K562 (cell line): ENCODE measurements at regions not wholly inside any gene's neighbourhood (a gene's known extent, or its start where the extent isn't known, plus 50 kb on each side); places are given as distances from the start of the nearest gene placed in this dataset.

Experiments used
- ATAC-seq: fragments of 200-7000 bp; cut with Tn5 transposase; 3 replicates; pipeline ENCODE4 v1.9.1; 2020; ENCODE audit warnings: moderate library complexity
- BruUV-seq: library from RNA; stranded (reverse); fragments of 400-500 nt; replicated peaks from 2 replicates; lab custom pipeline; 2021; lab: Mats Ljungman, UMichigan
- CTCF ChIA-PET: fragments of 300-600 bp; formaldehyde crosslinking; extraction: SDS; loops from one replicate; lab custom pipeline; 2021; ENCODE audit warnings: low intra/inter-chr PET ratio; lab: Yijun Ruan, JAX
- POLR2A ChIA-PET: fragments of 300-600, 350-650 bp; sonication (Branson Sonifier 250); formaldehyde crosslinking; extraction: SDS; loops from one replicate; lab custom pipeline; 2021; ENCODE audit warnings: antibody characterized with exemption, inconsistent platforms; lab: Yijun Ruan, JAX
- DNase-seq, 4 experiments: peaks; one replicate each; pipeline versions ENCODE4 v3.0.0 to v3.0.0-alpha.2; 2011 to 2018; ENCODE audit warnings: low spot score in 3 of 4, mixed read lengths in 3 of 4; ENCODE audit errors: extremely low read depth in 1 of 4
- FAIRE-seq: peaks from 2 replicates; lab custom pipeline; 2011; peaks lifted over from hg19 to GRCh38; lab: Jason Lieb, UNC
- H2AFZ ChIP-seq: 2 replicates; pipeline ENCODE4 v1.6.0; 2011; ENCODE audit warnings: low read depth, low read length, control low read depth, inconsistent platforms
- H3K27ac ChIP-seq: fragments of 200-600 bp; 3 replicates; pipeline ENCODE4 v1.8.0; 2011; ENCODE audit warnings: low read depth, mild to moderate bottlenecking, control low read depth, inconsistent platforms, low read length, moderate library complexity, mixed read lengths; ENCODE audit errors: extremely low read depth
- H3K27me3 ChIP-seq, 2 experiments: fragments of 300-600 bp in 1 of 2; 2 replicates in 1 of 2; 3 replicates in 1 of 2; pipeline versions ENCODE4 v1.6.0 to v1.8.0; 2011; ENCODE audit warnings: inconsistent platforms in 2 of 2, low read length in 2 of 2, mild to moderate bottlenecking in 1 of 2, mixed read lengths in 1 of 2, moderate library complexity in 1 of 2; ENCODE audit not compliant: control insufficient read depth in 2 of 2, insufficient read depth in 2 of 2
- H3K36me3 ChIP-seq: fragments of 300-600 bp; 3 replicates; pipeline ENCODE4 v1.8.0; 2011; ENCODE audit warnings: mild to moderate bottlenecking, low read length, inconsistent platforms; ENCODE audit not compliant: control insufficient read depth, insufficient read depth
- H3K4me1 ChIP-seq, 2 experiments: fragments of 200-600 bp in 1 of 2; replicated peaks in 1 of 2; 2 replicates in 1 of 2; 3 replicates in 1 of 2; pipeline versions ENCODE4 v1.5.1 to v1.8.0; 2011; ENCODE audit warnings: inconsistent platforms in 2 of 2, low read length in 2 of 2, mild to moderate bottlenecking in 1 of 2, mixed read lengths in 1 of 2, moderate library complexity in 1 of 2; ENCODE audit not compliant: control insufficient read depth in 2 of 2, insufficient read depth in 2 of 2
- H3K4me2 ChIP-seq: 2 replicates; pipeline ENCODE4 v1.6.1; 2011; ENCODE audit warnings: low read length, control low read depth, inconsistent platforms, mixed read lengths; ENCODE audit not compliant: insufficient read depth
- H3K4me3 ChIP-seq: fragments of 200-600 bp; sonication (generic), shearing (Covaris generic); 2 replicates; pipeline ENCODE4 v1.5.1; 2016; ENCODE audit warnings: control low read depth, inconsistent platforms
- H3K79me2 ChIP-seq: fragments of 200-600 bp; 3 replicates; pipeline ENCODE4 v1.8.0; 2011; ENCODE audit warnings: low read length, inconsistent platforms; ENCODE audit not compliant: control insufficient read depth, insufficient read depth
- H3K9ac ChIP-seq, 2 experiments: 2 replicates each; pipeline versions ENCODE4 v1.6.0 to v1.6.1; 2011; ENCODE audit warnings: low read depth in 2 of 2, low read length in 2 of 2, control low read depth in 1 of 2, inconsistent platforms in 1 of 2, mild to moderate bottlenecking in 1 of 2, mixed read lengths in 1 of 2; ENCODE audit not compliant: insufficient read depth in 1 of 2
- H3K9me1 ChIP-seq: one replicate; pipeline ENCODE4 v1.6.0; 2011; ENCODE audit warnings: inconsistent platforms, mild to moderate bottlenecking, low read length, moderate library complexity; ENCODE audit not compliant: control insufficient read depth, insufficient read depth
- H3K9me3 ChIP-seq: replicated peaks from 2 replicates; pipeline ENCODE4 v1.5.1; 2011; ENCODE audit warnings: low read depth, low read length, inconsistent platforms; ENCODE audit not compliant: control insufficient read depth, insufficient read depth
- H4K20me1 ChIP-seq: replicated peaks from 2 replicates; pipeline ENCODE4 v1.6.1; 2011; ENCODE audit warnings: low read length, inconsistent platforms, mixed read lengths; ENCODE audit not compliant: control insufficient read depth, insufficient read depth
- EP300 ChIP-seq: IDR thresholded peaks from 2 replicates; pipeline ENCODE4 v1.6.1; 2012; ENCODE audit warnings: low read length, improper control_type of control experiment
- THRB ChIP-seq: fragments of 450-650 bp; formaldehyde crosslinking; conservative IDR thresholded peaks from 2 replicates; pipeline ENCODE4 v1.4.0; 2022; ENCODE audit warnings: mild to moderate bottlenecking, missing genetic modification characterization
- ZNF699 ChIP-seq: fragments of 250-450 bp; sonication (Bioruptor Pico); IDR thresholded peaks from 2 replicates; pipeline ENCODE4 v1.8.0; 2021; ENCODE audit warnings: mild to moderate bottlenecking, moderate library complexity; ENCODE audit not compliant: insufficient replicate concordance
- WGBS: fragments of 100-300 bp; shearing (Covaris generic); methylation state at CpG from one replicate; pipeline ENCODE4 v1.1.6; 2016; ENCODE audit warnings: low coverage, mixed read lengths; ENCODE audit not compliant: insufficient coverage; ENCODE audit errors: missing lambda C conversion rate; 5-methylcytosine and 5-hydroxymethylcytosine counted together
- in situ Hi-C: fragments of 300-500 bp; cut with MboI; formaldehyde crosslinking; loops from 4 replicates; pipeline ENCODE4 v1.15.0; 2018; ENCODE audit warnings: inconsistent platforms, mixed read lengths
- intact Hi-C: fragments of 100-400 bp; cut with micrococcal nuclease; formaldehyde crosslinking; loops from 2 replicates; pipeline ENCODE4 v1.14.2; 2022
- TF ChIP-seq, protein P1 (sequence below): fragments of 450-650 bp; formaldehyde crosslinking; IDR thresholded peaks from 2 replicates; pipeline ENCODE4 v1.4.0; 2020; ENCODE audit warnings: mild to moderate bottlenecking
- TF ChIP-seq, protein P2 (sequence below): sonication (generic); formaldehyde crosslinking; IDR thresholded peaks from 2 replicates; pipeline ENCODE4 v1.8.1; 2023; ENCODE audit warnings: mild to moderate bottlenecking, missing genetic modification reagents

GRCh38 chr10:125219776-125220175 lies 59.4 kb upstream of the CTBP2 start:
- Histone ChIP-seq H3K9ac (no peak overlapping the region), H3K9me1 (no peaks in the 10 kb centered on the region), H3K27ac (no peak overlapping the region), H3K4me3 (no peak overlapping the region), H3K36me3 (no peaks in the 10 kb centered on the region), H3K27me3 (peaks cover 7 to 52% of the 10 kb centered on the region in 2 experiments; a peak in 4 of 5 replicates), H3K4me2 (no peak overlapping the region), H3K9me3 (no peaks in the 10 kb centered on the region), H4K20me1 (0 out of 2 replicates have a peak, but pooled peaks cover 4% of the 10 kb centered on the region), H3K79me2 (no peaks in the 10 kb centered on the region), H3K4me1 (no peaks in the 10 kb centered on the region), H2AFZ (no peak overlapping the region)
- intact Hi-C loops (no loop called here), in situ Hi-C loops (no loop called here)
- DNase-seq (no peak), ATAC-seq (no peak), FAIRE-seq (no peak)
- POLR2A ChIA-PET = no interaction called here
- CTCF ChIA-PET = no interaction called here
- TF ChIP-seq EP300 (no peak), THRB (CRISPR knock-in tag) (no peak), ZNF699 (CRISPR knock-in tag) (no peak)
- TF ChIP-seq, protein P1, sequence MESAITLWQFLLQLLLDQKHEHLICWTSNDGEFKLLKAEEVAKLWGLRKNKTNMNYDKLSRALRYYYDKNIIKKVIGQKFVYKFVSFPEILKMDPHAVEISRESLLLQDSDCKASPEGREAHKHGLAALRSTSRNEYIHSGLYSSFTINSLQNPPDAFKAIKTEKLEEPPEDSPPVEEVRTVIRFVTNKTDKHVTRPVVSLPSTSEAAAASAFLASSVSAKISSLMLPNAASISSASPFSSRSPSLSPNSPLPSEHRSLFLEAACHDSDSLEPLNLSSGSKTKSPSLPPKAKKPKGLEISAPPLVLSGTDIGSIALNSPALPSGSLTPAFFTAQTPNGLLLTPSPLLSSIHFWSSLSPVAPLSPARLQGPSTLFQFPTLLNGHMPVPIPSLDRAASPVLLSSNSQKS (CRISPR knock-in tag) = no peak
- TF ChIP-seq, protein P2, sequence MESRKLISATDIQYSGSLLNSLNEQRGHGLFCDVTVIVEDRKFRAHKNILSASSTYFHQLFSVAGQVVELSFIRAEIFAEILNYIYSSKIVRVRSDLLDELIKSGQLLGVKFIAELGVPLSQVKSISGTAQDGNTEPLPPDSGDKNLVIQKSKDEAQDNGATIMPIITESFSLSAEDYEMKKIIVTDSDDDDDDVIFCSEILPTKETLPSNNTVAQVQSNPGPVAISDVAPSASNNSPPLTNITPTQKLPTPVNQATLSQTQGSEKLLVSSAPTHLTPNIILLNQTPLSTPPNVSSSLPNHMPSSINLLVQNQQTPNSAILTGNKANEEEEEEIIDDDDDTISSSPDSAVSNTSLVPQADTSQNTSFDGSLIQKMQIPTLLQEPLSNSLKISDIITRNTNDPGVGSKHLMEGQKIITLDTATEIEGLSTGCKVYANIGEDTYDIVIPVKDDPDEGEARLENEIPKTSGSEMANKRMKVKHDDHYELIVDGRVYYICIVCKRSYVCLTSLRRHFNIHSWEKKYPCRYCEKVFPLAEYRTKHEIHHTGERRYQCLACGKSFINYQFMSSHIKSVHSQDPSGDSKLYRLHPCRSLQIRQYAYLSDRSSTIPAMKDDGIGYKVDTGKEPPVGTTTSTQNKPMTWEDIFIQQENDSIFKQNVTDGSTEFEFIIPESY (CRISPR knock-in tag) = no peak
- WGBS = 4% methylated on average over 3 of the region's 4 CpGs
- BruUV-seq = no TSS peak
